GM18907 (cell line): ENCODE measurements at regions not wholly inside any gene's neighbourhood (a gene's known extent, or its start where the extent isn't known, plus 50 kb on each side); places are given as distances from the start of the nearest gene placed in this dataset.

ENCODE experiments used
- ATAC-seq: cut with Tn5 transposase; IDR thresholded peaks from one replicate; pipeline ENCODE4 v1.9.1; 2021; ENCODE audit warnings: mild to moderate bottlenecking, moderate library complexity; ENCODE audit not compliant: unreplicated experiment

DNA sequence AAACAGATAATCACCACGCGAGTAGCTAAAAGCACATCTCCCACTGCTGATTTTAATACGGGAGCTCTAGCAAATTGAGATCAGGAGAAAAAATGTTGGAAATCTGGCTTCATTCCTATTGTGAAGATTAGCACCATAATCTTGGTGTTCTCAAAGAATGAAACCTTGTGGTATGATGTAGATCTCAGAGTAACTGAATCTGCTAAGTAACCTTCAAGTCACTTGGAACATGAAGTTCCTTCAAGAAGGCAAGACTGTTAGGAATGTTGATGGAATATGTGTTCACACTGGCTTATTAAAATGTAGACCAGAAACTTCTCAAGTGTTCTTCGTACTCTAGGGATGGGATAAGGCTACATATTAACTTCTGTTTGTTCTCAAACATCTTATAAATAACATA is 117.4 kb upstream of the CHRM3 start:
- ATAC-seq, result no peak

- ATAC-seq, result no peak
These were observed 118.4 kb upstream of the CHRM3 start for GRCh38 chr1:239268007-239268406.

- no peak for ATAC-seq
These were observed 122.6 kb upstream of the CHRM3 start for GRCh38 chr1:239263801-239264200.

- ATAC-seq, result no peak
These were observed 123.8 kb upstream of the CHRM3 start for GRCh38 chr1:239262538-239262937.

- ATAC-seq, result no peak
These were observed 124.8 kb upstream of the CHRM3 start for GRCh38 chr1:239261521-239261920.

DNA sequence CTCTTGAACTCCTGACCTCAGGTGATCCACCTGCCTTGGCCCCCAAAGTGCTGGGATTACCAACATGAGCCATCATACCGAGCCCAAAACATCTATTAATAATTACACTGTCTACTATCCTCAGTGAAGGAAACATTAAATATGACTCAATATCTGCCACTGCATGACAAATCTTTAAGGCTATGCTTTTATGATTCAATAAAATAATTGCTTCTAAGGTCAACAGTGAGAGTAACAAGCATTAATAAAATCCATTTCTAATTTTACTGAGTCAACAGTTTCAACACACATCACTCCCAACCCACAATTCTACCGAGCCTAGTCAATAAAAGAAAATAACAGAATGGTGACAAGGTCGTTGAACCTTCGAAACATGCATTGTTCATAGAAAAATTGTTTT is 125.5 kb upstream of the CHRM3 start:
- ATAC-seq, result no peak

DNA sequence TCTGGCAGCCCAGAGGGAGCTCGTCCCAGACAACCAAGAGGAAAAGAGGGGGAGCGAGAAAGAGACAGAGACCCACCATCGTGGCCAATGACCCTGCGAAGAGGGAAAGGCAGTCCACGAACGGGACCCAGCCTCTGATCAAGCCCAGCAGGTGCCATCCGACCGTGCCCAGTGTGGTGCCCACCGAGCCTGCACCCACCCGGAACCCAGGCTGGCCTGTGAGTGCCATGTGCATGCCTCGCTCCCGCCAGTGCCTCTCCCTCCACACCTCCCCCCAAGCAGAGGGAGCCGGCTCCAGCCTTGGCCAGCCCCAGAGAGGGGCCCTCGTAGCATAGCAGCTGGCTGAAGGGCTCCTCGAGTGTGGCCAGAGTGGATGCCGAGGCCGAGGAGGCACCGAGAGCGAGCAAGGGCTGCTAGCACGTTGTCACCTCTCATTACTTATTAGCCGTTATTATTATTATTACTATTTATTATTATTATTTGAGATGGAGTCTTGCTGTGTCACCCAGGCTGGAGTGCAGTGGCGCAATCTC is 130.7 kb upstream of the CHRM3 start:
- ATAC-seq, result no peak

DNA sequence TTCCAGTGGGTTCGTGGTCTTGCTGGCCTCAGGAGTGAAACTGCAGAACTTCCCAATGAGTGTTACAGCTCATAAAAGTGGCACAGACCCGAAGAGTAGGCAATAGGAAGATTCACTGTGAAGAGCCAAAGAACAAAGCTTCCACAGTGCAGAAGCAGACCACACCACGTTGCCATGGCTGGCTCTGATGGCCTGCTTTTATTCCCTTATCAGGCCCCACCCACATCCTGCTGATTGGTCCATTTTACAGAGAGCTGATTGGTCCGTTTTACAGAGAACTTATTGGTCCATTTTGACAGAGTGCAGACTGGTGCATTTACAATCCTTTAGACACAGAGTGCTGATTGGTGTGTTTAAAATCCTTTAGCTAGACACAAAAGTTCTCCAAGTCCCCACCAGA is 131.4 kb upstream of the CHRM3 start:
- ATAC-seq, result no peak

DNA sequence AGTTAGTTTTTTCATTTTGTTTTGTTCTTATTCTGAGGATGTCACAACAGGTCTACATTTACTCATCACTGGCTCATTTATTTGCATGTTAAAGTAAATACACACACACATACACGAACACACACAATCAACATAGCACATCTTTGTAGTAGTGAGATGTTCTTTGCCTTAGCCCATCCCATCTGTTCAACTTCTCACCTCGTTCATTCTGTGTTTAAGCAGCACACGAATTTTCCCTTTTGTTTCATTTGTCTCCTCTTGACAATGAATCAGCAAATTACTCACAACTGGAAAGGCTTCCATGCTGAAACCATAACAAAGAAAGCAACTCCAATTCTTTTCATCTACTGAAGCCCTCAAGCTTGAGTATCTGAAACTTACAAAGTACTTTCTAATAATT is 133.3 kb upstream of the CHRM3 start:
- no peak for ATAC-seq

DNA sequence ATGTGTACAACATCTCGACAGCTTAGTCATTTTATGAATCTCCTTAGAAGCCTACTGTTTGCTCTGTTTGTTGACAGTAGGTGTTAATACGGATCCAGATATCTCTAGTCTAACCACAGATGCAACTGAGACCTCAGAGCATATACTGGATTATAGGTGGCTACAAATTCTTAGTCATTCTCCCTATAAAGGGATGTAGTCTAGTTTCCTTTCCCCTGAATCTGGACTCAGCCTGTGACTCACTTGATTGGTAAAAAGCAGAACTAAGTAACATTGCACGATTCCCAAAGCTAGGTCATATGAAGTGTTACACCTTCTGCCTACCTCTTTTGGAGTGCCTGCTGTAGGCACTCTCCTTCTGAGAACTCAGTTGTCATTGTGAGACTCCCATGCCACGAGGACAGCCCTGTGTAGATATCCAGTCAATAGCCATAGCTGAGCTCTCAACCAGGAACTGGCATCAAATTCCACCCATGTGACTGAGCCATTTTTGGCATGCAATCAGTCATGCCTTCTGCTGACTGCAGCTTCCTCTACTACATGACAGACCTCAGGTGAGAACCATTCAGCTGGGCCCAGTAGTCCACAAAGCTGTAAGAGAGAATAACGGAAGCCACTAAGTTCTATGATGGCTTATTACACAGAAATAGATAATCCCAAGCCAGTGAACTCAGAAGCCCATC is 135.9 kb upstream of the CHRM3 start:
- ATAC-seq, result no peak

DNA sequence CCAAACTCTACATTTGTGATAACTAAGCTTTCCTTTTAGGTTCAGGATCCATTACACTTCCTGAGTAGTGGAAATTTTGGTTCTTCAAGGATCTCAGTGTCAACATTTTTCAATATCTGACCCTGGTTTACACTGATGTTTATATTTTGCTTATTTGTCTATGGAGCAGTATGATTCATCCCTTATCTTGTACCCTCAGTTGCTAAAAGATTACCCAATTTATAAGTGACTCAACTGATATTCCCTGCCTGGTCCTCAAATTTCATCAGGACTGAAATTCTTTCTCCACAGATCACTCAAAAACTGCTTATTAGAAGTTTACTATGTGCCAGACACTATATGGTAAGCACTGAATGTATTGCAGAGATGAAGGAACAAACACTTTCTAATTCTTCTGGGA is 139.1 kb upstream of the CHRM3 start:
- no peak for ATAC-seq

DNA sequence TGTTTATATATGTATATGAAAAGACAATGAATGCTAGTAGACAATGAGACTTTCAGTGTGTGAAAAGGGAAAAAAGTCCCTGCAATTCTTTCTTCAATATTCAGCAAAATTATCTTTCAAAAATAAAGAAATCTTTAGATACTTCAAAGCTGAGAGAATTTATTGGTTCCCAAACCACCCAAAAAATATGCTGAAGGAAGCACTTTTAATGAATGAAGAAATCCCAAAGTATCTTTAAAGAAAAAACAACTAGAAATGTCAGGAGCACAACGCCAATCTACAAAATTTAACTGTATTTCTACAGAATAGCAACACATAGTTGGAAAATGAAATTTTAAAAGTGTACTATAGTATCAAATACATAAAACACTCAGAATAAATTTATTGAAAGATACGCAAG is 142.3 kb upstream of the CHRM3 start:
- no peak for ATAC-seq

DNA sequence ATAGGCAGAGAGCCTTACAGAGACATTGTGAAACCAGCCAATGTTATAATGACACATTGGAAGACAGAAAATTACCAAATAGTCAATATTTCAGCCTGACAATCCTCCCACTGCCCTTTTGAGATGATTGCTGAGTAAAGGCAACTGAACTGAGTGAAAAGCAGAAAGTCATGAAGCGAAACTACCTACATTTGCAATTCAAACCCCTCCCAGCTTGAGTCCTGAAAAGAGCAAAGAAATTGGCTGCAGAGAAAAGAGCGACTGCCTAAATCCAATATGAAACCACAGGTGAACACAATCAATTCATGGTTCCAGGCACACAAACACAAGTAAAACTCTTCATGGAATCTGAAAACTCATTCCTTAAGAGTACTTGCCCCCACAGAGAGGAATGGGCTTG is 143.4 kb upstream of the CHRM3 start:
- ATAC-seq, result no peak

DNA sequence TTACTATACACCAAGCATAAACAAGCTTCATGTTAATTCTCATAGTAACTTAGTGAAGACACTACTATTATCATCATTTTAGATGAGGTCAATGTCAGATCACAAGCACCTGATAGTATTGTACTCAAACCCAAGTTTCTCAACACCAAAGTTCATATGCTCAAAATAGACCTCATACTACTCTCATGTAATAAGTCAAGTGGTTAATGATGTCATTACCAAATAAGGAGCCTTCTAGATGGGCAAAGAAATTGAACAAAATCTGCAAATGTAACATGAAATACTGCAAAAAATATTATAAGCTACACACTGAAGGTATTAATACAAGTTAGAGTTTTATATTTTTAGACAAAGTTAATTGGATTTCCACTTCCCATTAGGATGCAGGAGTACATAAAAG is 144.0 kb upstream of the CHRM3 start:
- no peak for ATAC-seq

GRCh38 chr1:239240736-239241135 is 145.6 kb upstream of the CHRM3 start:
- ATAC-seq, result no peak

- no peak for ATAC-seq
These were observed 146.8 kb upstream of the CHRM3 start for GRCh38 chr1:239239529-239239928.

DNA sequence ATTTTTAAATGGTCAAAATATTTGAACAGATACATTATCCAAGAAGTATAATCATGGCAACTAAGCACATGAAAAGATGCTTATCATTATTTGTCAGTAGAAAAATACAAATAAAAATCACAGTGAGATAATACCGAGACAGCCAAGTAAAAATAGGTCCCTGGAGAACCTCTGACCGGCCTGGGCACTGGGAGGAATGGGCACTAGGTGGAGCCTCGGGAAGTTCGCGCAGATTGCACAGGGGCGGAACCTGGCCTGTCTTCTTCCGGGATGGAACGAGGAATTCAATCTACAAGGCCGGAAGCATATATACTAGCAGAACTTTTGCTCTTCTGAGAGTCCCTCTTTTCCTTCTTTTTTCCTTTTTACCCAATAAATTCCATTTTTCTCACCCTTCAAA is 148.5 kb upstream of the CHRM3 start:
- no peak for ATAC-seq

DNA sequence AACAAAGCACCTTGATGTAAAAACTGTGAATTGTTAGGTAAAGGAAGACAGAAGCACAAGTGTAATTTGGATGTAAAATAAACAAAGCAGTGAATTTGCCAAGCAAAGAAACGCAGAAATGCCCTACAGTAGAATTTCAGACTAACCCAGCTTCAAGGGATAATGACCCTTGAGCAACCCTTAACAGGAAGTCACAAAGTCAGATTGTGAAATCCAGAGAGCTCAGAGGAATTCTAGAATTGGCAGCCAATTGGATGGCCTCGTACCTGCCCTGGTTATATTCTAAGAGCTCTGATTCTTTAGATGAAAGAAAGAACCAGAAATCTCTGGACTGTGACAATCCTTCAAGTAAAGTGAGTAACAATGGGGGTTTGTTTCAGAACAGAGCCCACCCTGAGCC is 152.7 kb upstream of the CHRM3 start:
- ATAC-seq, result no peak

DNA sequence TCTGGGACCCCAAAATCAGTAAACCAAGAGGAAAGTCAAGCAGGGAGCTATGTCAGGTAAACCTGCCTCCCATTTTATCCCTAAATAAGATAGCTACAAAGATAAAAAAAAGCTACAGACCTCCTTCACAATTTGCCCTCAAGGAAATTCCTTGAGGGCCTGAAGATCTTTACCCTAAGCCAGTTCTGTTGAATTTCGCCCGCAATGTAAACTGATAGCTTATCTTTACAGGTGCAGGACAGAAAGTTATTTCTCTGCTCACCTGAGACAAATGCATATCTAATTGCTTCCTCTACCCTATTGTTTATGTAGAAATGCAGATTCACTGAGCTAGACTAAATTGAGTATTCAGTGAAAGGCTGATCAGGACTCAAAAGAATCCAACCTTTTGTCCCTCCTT is 153.4 kb upstream of the CHRM3 start:
- ATAC-seq, result no peak

DNA sequence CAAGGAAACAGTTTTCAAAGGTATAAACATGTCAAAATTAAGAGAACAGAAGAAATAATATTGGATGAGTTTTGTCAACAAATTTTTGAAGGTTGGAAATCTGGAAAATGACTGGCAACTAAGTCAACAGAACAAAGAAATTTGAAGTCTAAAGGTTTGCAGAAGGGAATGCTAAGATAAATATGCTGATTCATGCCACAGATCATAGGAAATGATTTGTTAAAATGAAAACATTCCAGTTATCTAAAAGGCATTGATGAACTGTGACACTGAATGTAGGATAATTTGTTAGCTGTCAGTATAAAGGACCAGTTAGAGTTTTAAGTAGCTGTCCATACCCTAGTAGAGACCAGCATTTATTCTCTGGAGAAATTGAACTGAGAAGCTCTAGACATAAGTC is 157.9 kb upstream of the CHRM3 start:
- ATAC-seq, result no peak

DNA sequence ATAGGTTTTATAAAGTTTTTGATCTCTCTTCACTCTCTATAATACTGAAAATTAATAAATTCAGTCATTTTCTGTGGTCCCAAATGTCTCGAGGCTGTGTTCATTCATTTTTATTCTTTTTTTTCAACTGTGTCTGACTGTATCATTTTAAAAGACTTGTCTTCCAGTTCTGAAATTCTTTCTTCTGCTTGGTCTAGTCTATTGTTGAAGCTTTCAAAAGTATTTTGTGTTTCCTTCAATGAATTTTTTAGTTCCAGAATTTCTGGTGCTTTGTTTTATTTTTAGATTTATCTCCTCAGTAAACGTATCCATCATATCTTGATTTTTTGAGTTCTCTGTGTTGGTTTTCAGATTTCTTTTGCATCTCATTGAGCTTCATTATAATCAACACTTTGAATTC is 161.0 kb upstream of the CHRM3 start:
- no peak for ATAC-seq

- no peak for ATAC-seq
These were observed 162.3 kb upstream of the CHRM3 start for GRCh38 chr1:239224100-239224499.

GRCh38 chr1:239222999-239223398 is 163.4 kb upstream of the CHRM3 start:
- ATAC-seq, result no peak
